ENCODE measurements at regions not wholly inside any gene's neighbourhood (a gene's known extent, or its start where the extent isn't known, plus 50 kb on each side); places are given as distances from the start of the nearest gene placed in this dataset.

DNA sequence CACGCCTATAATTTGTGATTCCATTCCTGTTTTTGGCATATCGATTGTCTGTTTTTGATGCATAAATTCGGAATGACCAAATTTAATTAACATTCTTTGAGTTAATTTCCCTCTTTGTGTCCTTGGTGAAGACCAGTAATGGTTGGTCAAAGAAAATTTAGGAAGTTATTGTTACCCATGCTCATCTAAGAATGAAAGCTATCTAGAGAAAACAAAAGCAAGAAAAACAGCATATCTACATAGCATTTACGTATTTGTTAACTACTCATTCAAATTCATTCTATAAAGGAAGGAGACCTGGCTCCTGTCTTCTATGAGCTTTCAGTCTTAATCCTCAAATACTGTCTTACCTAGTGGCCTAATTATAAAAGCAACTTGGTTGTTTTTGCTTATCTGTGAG, 59.2 kb upstream of the CHST9 start:
- Histone ChIP-seq H2AFZ (ENCODE audit: low read depth, low read length, poor library complexity, severe bottlenecking) (no peak overlapping the region), H4K20me1 (ENCODE audit: insufficient read depth) (no peaks in the 10 kb centered on the region), H3K79me2 (ENCODE audit: insufficient read depth, low read length) (no peaks in the 10 kb centered on the region), H3K9me3 (ENCODE audit: control insufficient read depth in 1 of 2, insufficient read depth in 1 of 2, low read depth in 1 of 2, low read length in 2 of 2) (no peaks in the 10 kb centered on the region), H3K27me3 (ENCODE audit: insufficient read depth, low read length) (no peaks in the 10 kb centered on the region), H3K9ac (ENCODE audit: low read length) (no peak overlapping the region), H3K27ac (ENCODE audit: low read depth, low read length) (no peak overlapping the region), H3K36me3 (ENCODE audit: control insufficient read depth in 1 of 2, insufficient read depth in 2 of 2, low read length in 2 of 2) (no peaks in the 10 kb centered on the region), H3K9me2 (ENCODE audit: insufficient read depth) (no peaks in the 10 kb centered on the region), H3K4me1 (ENCODE audit: control insufficient read depth in 1 of 2, insufficient read depth in 2 of 2, low read length in 2 of 2) (no peaks in the 10 kb centered on the region), H3K4me2 (ENCODE audit: low read length) (no peak overlapping the region), H3K4me3 (replicated peaks in 1 of 2; ENCODE audit: low read depth in 1 of 2, low read length in 2 of 2) (no peak overlapping the region)
- no peak for DNase-seq (ENCODE audit: low read depth, low spot score)
- POLR2A ChIA-PET, result no interaction called here
- RAD21 ChIA-PET (ENCODE audit: low non-redundant PET in 1 of 2, low total read pairs in 2 of 2, uncharacterized antibody in 2 of 2, unreplicated experiment in 2 of 2), result no interaction called here
- no peak for TF ChIP-seq POLR2A (IDR thresholded peaks at IDR 0.05; ENCODE audit: borderline replicate concordance, extremely low read depth, insufficient read depth, insufficient read length)
- TF ChIP-seq POLR2AphosphoS5 (IDR thresholded peaks at IDR 0.05; ENCODE audit: low read depth, low read length), result no peak
- TF ChIP-seq ATF3 (IDR thresholded peaks at IDR 0.05), result no peak
- TF ChIP-seq RAD21 (IDR thresholded peaks at IDR 0.05; ENCODE audit: low read depth), result no peak
- no peak for TF ChIP-seq TCF7L2 (IDR thresholded peaks at IDR 0.05; ENCODE audit: borderline replicate concordance, extremely low read depth, insufficient read depth, insufficient read length)
- TF ChIP-seq, protein P1, sequence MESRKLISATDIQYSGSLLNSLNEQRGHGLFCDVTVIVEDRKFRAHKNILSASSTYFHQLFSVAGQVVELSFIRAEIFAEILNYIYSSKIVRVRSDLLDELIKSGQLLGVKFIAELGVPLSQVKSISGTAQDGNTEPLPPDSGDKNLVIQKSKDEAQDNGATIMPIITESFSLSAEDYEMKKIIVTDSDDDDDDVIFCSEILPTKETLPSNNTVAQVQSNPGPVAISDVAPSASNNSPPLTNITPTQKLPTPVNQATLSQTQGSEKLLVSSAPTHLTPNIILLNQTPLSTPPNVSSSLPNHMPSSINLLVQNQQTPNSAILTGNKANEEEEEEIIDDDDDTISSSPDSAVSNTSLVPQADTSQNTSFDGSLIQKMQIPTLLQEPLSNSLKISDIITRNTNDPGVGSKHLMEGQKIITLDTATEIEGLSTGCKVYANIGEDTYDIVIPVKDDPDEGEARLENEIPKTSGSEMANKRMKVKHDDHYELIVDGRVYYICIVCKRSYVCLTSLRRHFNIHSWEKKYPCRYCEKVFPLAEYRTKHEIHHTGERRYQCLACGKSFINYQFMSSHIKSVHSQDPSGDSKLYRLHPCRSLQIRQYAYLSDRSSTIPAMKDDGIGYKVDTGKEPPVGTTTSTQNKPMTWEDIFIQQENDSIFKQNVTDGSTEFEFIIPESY (IDR thresholded peaks at IDR 0.05; ENCODE audit: extremely low read depth, insufficient replicate concordance, low read length), result no peak
- no peak for TF ChIP-seq EZH2 (IDR thresholded peaks at IDR 0.05)
- no peak for TF ChIP-seq SIN3A (IDR thresholded peaks at IDR 0.05; ENCODE audit: low read depth)
- TF ChIP-seq YY1 (IDR thresholded peaks at IDR 0.05; ENCODE audit: extremely low read depth, insufficient replicate concordance, low read depth, low read length), result no peak
- no peak for TF ChIP-seq SP1 (IDR thresholded peaks at IDR 0.05; ENCODE audit: low read depth)
- TF ChIP-seq MAX (IDR thresholded peaks at IDR 0.05), result no peak
- BruUV-seq (replicated peaks), result no TSS peak
- CTCF ChIA-PET, result no interaction called here
- no peak for ATAC-seq
- intact Hi-C loops (cut with micrococcal nuclease), result no loop called here

Data from HCT116 (cell line).